VCaP (cell line): ENCODE measurements at regions not wholly inside any gene's neighbourhood (a gene's known extent, or its start where the extent isn't known, plus 50 kb on each side); places are given as distances from the start of the nearest gene placed in this dataset.
"Not testable (repeated sequence)": the region's sequence is repeated elsewhere in the genome, so short reads cannot be mapped to it uniquely, and the experiment has no call there.

Experiments
- H3K27ac ChIP-seq: fragments of 450-650 bp; 2 replicates; pipeline ENCODE4 v1.5.1; 2017
- CTCF ChIP-seq: fragments of 450-650 bp; conservative IDR thresholded peaks from 2 replicates; pipeline ENCODE4 v1.5.1; 2017; ENCODE audit warnings: mild to moderate bottlenecking, moderate library complexity

DNA sequence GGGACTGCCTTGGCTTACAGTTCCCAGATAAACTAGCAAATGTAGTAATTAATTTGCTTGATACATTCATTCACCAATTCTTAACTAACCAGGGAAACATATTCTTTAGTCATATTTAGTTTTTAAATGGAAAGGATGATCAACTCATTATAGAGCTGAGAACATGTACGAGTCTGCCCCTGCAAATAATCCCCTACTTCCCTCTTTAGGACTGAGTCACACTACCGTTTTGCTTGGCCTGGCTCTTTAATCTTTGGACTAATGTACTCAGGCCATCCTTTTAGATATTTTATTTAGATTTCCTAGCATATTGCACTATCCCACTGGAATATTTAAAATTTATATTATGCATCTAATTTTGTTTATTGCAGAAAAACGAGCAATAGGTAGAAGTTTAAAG lies 105.5 kb upstream of the LCORL start:
- TF ChIP-seq CTCF, result no peak
- H3K27ac ChIP-seq, result no peak overlapping the region

- no peak overlapping the region for H3K27ac ChIP-seq
- TF ChIP-seq CTCF, result no peak
Measured at GRCh38 chr4:18113710-18114331, 92.3 kb upstream of the LCORL start.

GRCh38 chr4:18111081-18111480 lies 89.5 kb upstream of the LCORL start:
- TF ChIP-seq CTCF, result no peak
- no peak overlapping the region for H3K27ac ChIP-seq

DNA sequence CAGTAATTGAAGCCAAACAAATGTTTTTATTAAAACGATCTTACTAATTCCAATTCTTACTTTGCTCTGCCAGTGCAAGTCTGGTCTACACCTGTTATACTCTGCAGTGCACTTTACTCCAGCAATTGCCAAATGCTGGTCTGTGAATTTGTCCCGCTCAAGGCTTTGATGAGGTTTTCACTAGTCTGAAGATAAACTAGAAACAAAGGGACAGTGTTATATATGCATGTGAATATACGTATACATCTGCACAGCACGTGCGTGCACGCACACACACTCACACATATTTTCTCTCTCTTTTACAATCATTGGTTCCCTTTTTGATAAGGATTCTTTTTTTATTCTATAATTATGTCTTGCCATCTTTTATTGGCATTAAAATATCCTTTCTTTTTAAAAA lies 88.5 kb upstream of the LCORL start:
- TF ChIP-seq CTCF, result no peak
- no peak overlapping the region for H3K27ac ChIP-seq

- H3K27ac ChIP-seq, result no peak overlapping the region
- no peak for TF ChIP-seq CTCF
Measured at GRCh38 chr4:18109676-18110075, 88.1 kb upstream of the LCORL start.

DNA sequence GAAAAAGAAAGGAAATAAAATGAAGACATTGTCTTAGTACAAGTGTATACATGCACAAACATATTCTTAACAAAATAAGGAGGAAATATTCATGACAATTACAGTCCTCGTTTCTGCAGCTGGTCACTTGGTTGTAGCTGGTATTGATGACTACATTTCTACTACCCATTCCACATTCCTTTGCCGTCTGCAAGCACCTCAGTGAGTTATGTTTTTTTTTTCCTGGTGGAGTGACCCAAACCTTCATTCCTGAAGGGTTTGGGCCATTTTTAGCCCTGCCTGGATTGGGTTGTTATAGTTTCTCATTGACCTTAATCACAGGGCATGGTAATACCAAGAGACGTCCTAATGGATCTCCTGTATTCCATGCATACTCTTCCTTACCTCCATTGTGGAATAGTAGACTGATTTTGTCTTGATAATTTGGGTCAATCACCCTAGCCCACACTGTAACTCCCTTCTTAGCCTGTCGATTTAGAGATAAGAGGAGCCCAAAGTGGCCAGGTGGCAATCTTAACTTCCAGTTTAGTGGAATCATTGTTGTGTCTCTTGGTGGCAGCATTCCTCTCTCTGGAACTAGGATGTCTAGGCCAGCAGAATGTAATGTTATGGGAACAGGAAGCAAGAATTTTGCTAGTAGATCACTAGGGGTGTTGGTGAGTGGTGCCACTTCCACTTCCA lies 86.4 kb upstream of the LCORL start:
- H3K27ac ChIP-seq, result not testable (repeated sequence)

GRCh38 chr4:18106620-18107019 lies 85.1 kb upstream of the LCORL start:
- TF ChIP-seq CTCF, result no peak

More at GRCh38 chr4:18106620-18107019, 85.1 kb upstream of the LCORL start:
- H3K27ac ChIP-seq, result no peak overlapping the region
